Esophagus (tissue), 2 donors: ENCODE measurements at regions not wholly inside any gene's neighbourhood (a gene's known extent, or its start where the extent isn't known, plus 50 kb on each side); places are given as distances from the start of the nearest gene placed in this dataset.
"Not testable (repeated sequence)": the region's sequence is repeated elsewhere in the genome, so short reads cannot be mapped to it uniquely, and the experiment has no call there.

Experiments
- H3K27ac ChIP-seq, 2 donors: one replicate each; pipeline ENCODE4 v1.5.1; 2013; ENCODE audit warnings: low read depth in 2 of 2, mild to moderate bottlenecking in 2 of 2, inconsistent platforms in 1 of 2, low read length in 1 of 2, moderate library complexity in 1 of 2
- H3K27me3 ChIP-seq, 2 donors: one replicate each; pipeline ENCODE4 v1.6.1; 2013; ENCODE audit warnings: low read length in 2 of 2, control low read depth in 1 of 2, mild to moderate bottlenecking in 1 of 2; ENCODE audit not compliant: insufficient read depth in 2 of 2, control insufficient read depth in 1 of 2
- H3K36me3 ChIP-seq, 2 donors: one replicate each; pipeline ENCODE4 v1.6.1; 2013; ENCODE audit warnings: low read length in 1 of 2; ENCODE audit not compliant: control insufficient read depth in 2 of 2, insufficient read depth in 2 of 2
- H3K4me1 ChIP-seq, 2 donors: one replicate each; pipeline ENCODE4 v1.6.1; 2013; ENCODE audit warnings: low read length in 1 of 2; ENCODE audit not compliant: control insufficient read depth in 2 of 2, insufficient read depth in 2 of 2
- H3K4me3 ChIP-seq, 2 donors: one replicate each; pipeline ENCODE4 v1.5.1; 2013; ENCODE audit warnings: low read length in 2 of 2, mild to moderate bottlenecking in 2 of 2, low read depth in 1 of 2, moderate library complexity in 1 of 2
- H3K9me3 ChIP-seq, 2 donors: one replicate each; pipeline ENCODE4 v1.6.1; 2013; ENCODE audit warnings: mild to moderate bottlenecking in 2 of 2, low read depth in 1 of 2, low read length in 1 of 2, moderate library complexity in 1 of 2; ENCODE audit not compliant: control insufficient read depth in 2 of 2, insufficient read depth in 1 of 2
- WGBS, 2 donors: extraction: QIAGEN DNeasy Blood & Tissue Kit; methylation state at CpG; one replicate each; pipeline ENCODE4 v1.1.7; 2013; 5-methylcytosine and 5-hydroxymethylcytosine counted together
- donor health status: healthy with polysubstance abuse.
- donor health status: Bipolar disorder and iron deficiency.

- Histone ChIP-seq H3K4me1 (no peaks in the 10 kb centered on the region), H3K36me3 (no peaks in the 10 kb centered on the region), H3K9me3 (no peaks in the 10 kb centered on the region), H3K27me3 (no peaks in the 10 kb centered on the region), H3K4me3 (no peak overlapping the region), H3K27ac (no peak overlapping the region)
- WGBS, 2 donors = 90 to 91% methylated on average over 3 of the region's 3 CpGs
Observed at GRCh38 chr3:75338342-75338741, 325.8 kb upstream of the FRG2C start.

DNA sequence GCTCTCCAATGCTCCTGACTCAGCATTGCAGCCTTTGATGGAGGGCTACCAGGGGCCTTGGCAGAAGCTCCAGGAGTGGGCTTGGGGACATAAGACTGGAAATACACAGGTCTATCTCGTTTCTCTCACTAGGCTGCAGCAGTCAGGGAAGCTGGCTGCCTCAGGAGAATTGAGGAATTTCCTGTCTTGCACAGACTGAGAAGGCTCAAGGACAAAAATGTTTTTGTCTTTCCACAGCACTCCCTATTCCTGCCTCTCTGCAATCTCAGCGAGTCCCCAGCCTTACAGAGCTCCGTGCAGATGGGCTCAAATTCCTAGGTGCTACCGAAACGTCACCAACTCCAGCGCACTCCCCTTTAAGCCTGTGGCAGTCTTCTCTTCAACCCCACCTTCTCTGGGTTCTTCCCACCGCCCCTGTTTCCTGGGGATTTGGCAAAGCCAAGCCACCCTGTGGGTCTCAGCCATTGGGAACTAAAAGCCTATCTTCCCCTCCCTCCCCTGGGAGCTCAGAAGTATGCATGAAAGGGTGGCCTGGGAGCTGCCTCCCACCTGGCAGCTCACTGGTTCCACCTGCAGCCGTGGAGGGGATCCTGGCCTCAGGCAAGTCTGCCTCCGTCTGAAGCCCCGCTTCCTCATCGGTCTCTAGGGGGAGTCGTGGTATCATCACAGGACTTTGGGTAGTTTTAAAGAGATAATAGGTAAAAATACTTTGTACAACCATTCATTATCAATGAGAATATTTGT, 322.6 kb upstream of the FRG2C start:
- Histone ChIP-seq H3K4me1 (no peaks in the 10 kb centered on the region), H3K27ac (no peak overlapping the region), H3K27me3 (no peaks in the 10 kb centered on the region), H3K36me3 (no peaks in the 10 kb centered on the region), H3K9me3 (no peaks in the 10 kb centered on the region), H3K4me3 (no peak overlapping the region)
- 52 to 55% methylated on average over 12 of the region's 12 CpGs for WGBS, 2 donors

DNA sequence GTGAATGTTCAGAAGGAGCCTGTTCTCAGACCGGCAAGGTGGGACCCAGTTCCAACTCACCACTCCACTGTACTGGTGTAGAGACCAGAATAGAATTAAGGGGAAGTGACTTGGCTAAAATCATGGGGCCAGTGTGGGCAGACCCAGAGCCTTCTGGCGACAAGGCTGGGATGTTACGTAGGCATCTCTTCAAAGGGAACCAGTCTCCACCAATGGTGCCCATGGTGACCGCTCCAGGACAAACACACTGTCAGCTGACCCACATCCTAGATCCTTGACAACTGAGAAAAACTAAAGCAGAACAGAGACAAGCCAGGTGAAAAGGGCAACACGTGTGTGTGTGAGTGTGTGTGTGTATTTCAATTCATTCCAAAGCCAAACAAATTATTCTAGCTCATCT, 321.7 kb upstream of the FRG2C start:
- Histone ChIP-seq H3K4me1 (no peaks in the 10 kb centered on the region), H3K9me3 (no peaks in the 10 kb centered on the region), H3K4me3 (no peak overlapping the region), H3K36me3 (no peaks in the 10 kb centered on the region), H3K27me3 (no peaks in the 10 kb centered on the region), H3K27ac (no peak overlapping the region)
- WGBS, 2 donors = 70 to 71% methylated on average over 5 of the region's 5 CpGs

DNA sequence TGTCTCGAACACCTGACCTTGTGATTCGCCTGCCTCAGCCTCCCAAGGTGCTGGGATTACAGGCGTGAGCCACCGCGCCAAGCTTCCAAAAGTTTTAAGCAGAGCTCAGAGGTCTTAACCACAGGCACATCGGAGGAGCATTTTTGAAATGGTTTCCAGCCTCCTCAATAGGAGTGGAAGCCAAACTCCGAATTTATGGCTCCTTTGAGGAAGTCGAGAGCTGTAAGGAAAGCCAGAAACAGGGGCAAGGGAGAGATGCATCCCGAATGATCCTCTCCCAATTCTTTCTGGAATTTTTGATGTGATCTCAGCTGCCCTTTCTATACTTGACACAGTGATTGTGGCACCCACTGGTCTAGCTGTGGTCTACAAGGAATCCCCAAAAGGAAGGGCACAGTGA, 313.6 kb upstream of the FRG2C start:
- not testable (repeated sequence) for H3K4me1 ChIP-seq, H3K9me3 ChIP-seq, H3K27me3 ChIP-seq, H3K27ac ChIP-seq, H3K36me3 ChIP-seq, H3K4me3 ChIP-seq
- WGBS, 2 donors = 86 to 90% methylated on average over 9 of the region's 9 CpGs

DNA sequence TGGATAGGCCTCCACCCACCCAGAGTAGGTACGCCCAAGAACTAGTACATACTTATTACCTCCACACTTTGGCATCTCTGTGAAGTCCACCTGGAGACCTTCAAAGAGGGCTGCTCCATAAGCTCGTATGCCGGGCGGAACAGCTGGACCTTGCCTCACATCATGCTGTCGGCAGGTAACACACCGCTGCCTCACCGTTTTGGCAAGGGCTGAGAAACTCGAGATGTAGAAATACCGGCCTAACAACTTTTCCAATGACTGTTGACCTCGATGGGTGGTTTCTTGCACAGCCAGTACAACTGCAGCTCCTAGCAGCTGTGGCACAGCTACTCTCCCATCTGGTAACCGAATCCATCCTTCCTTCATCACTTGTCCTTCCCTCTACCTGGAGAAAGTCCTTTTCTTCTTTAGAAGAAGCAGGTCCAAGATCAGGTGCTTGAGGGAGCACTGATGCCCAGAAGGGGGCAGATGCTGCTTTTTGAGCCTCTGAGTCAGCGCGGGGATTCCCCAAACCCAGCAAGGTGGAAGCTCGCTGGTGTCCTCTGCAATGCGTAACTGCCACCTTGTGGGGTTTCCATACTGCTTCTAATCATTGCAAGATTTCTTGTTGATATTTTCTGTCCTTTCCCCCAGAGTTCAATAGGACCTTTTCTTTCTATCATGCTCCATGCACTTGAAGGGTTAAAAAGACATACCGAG, 301.9 kb upstream of the FRG2C start:
- H3K4me3 ChIP-seq, H3K4me1 ChIP-seq, H3K36me3 ChIP-seq, H3K27me3 ChIP-seq, H3K9me3 ChIP-seq: not testable (repeated sequence)
- peak overlapping the region in 1 of 2 donors; percentile 21 for H3K27ac ChIP-seq
- 45 to 49% methylated on average over 16 of the region's 16 CpGs for WGBS, 2 donors

DNA sequence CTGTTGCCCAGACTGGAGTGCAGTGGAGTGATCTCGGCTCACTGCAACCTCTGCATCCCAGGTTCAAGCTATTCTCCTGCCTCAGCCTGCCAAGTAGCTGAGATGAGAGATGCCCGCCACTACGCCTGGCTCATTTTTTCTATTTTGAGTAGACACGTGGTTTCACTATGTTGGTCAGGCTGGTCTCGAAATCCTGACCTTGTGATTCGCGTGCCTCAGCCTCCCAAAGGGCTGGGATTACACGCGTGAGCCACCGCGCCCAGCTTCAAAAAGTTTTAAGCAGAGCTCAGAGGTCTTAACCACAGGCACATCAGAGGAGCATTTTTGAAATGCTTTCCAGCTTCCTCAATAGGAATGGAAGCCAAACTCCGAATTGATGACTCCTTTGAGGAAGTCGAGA, 291.2 kb upstream of the FRG2C start:
- H3K27ac ChIP-seq, H3K4me1 ChIP-seq, H3K4me3 ChIP-seq, H3K36me3 ChIP-seq, H3K27me3 ChIP-seq, H3K9me3 ChIP-seq: not testable (repeated sequence)
- 75 to 79% methylated on average over 11 of the region's 13 CpGs for WGBS, 2 donors

DNA sequence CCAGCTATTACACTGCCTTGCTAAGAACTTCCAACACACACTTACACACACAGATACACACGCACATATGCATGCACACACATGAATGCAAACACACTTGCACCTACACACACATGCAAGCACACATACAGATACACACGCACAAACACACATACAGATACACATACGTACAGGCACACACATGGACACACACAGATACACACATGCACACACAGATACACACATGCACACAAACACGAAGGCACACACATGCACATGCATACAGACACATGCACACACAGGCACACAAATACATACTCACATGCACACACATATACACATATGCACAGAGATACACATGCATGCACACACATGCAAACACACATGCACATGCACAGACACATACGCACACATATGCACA, 284.3 kb upstream of the FRG2C start:
- not testable (repeated sequence) for H3K27ac ChIP-seq, H3K27me3 ChIP-seq, H3K4me3 ChIP-seq, H3K36me3 ChIP-seq, H3K4me1 ChIP-seq, H3K9me3 ChIP-seq
- WGBS, 2 donors = 91 to 95% methylated on average over 5 of the region's 5 CpGs

GRCh38 chr3:75380276-75380771, 283.8 kb upstream of the FRG2C start:
- H3K4me1 ChIP-seq = no peaks in the 10 kb centered on the region
- WGBS, 2 donors = 92 to 97% methylated on average over 13 of the region's 13 CpGs
- H3K27ac ChIP-seq = no peak overlapping the region
- no peaks in the 10 kb centered on the region for H3K27me3 ChIP-seq
- peaks cover 2 to 3% of the 10 kb centered on the region in 2 donors for H3K9me3 ChIP-seq
- no peaks in the 10 kb centered on the region for H3K36me3 ChIP-seq
- no peak overlapping the region for H3K4me3 ChIP-seq

DNA sequence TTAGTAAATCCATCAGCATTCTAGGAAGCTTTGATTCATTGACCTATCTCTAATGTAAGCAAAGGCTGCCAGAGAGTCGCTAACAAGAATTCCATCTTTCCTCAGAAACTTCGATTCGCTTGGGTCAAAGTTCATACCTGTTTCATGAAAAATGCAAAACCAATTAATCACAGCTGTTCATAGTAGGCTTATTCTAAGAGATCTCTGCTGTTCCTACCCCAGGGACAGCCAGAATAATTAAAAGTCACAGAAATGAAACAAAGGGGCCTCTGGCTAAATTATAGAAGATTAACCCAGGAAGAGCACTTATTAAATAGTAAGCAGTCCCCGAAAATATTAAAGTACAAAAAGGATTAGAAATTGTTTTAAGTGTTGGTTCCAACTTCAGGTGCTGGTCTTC, 280.1 kb upstream of the FRG2C start:
- not testable (repeated sequence) for H3K27me3 ChIP-seq, H3K36me3 ChIP-seq, H3K4me3 ChIP-seq, H3K4me1 ChIP-seq, H3K9me3 ChIP-seq, H3K27ac ChIP-seq
- WGBS, 2 donors = 74 to 84% methylated on average over 4 of the region's 4 CpGs
